ENCODE measurements at regions not wholly inside any gene's neighbourhood (a gene's known extent, or its start where the extent isn't known, plus 50 kb on each side); places are given as distances from the start of the nearest gene placed in this dataset.

GRCh38 chr5:143497749-143498148, 94.3 kb upstream of the NR3C1 start:
- no peak for DNase-seq (ENCODE audit: low spot score)

GRCh38 chr5:143496943-143497342, 93.5 kb upstream of the NR3C1 start:
- DNase-seq (ENCODE audit: low spot score), result no peak

GRCh38 chr5:143495821-143496275, 92.4 kb upstream of the NR3C1 start:
- DNase-seq (ENCODE audit: low spot score), result no peak

GRCh38 chr5:143495110-143495509, 91.6 kb upstream of the NR3C1 start:
- no peak for DNase-seq (ENCODE audit: low spot score)

GRCh38 chr5:143494595-143494994, 91.1 kb upstream of the NR3C1 start:
- no peak for DNase-seq (ENCODE audit: low spot score)

- no peak for DNase-seq (ENCODE audit: low spot score)
Observed at GRCh38 chr5:143494162-143494561, 90.7 kb upstream of the NR3C1 start.

- DNase-seq (ENCODE audit: low spot score), result no peak
Observed at GRCh38 chr5:143492783-143493182, 89.3 kb upstream of the NR3C1 start.

GRCh38 chr5:143491646-143492045, 88.2 kb upstream of the NR3C1 start:
- no peak for DNase-seq (ENCODE audit: low spot score)

- no peak for DNase-seq (ENCODE audit: low spot score)
Observed at GRCh38 chr5:143488381-143488780, 84.9 kb upstream of the NR3C1 start.

GRCh38 chr5:143484601-143485000, 81.1 kb upstream of the NR3C1 start:
- DNase-seq (ENCODE audit: low spot score), result no peak

GRCh38 chr5:143481697-143482531, 78.4 kb upstream of the NR3C1 start:
- DNase-seq (ENCODE audit: low spot score), result no peak

GRCh38 chr5:143480001-143480400, 76.5 kb upstream of the NR3C1 start:
- DNase-seq (ENCODE audit: low spot score), result no peak

GRCh38 chr5:143479394-143479793, 75.9 kb upstream of the NR3C1 start:
- no peak for DNase-seq (ENCODE audit: low spot score)

GRCh38 chr5:143476601-143477211, 73.2 kb upstream of the NR3C1 start:
- DNase-seq (ENCODE audit: low spot score), result no peak

GRCh38 chr5:143474616-143475015, 71.1 kb upstream of the NR3C1 start:
- no peak for DNase-seq (ENCODE audit: low spot score)

- no peak for DNase-seq (ENCODE audit: low spot score)
Observed at GRCh38 chr5:143473481-143473880, 70.0 kb upstream of the NR3C1 start.

- DNase-seq (ENCODE audit: low spot score), result no peak
Observed at GRCh38 chr5:143472576-143472975, 69.1 kb upstream of the NR3C1 start.

- no peak for DNase-seq (ENCODE audit: low spot score)
Observed at GRCh38 chr5:143471666-143472464, 68.4 kb upstream of the NR3C1 start.

GRCh38 chr5:143471041-143471509, 67.6 kb upstream of the NR3C1 start:
- no peak for DNase-seq (ENCODE audit: low spot score)

- DNase-seq (ENCODE audit: low spot score), result no peak
Observed at GRCh38 chr5:143470120-143470519, 66.6 kb upstream of the NR3C1 start.

- no peak for DNase-seq (ENCODE audit: low spot score)
Observed at GRCh38 chr5:143469125-143469524, 65.6 kb upstream of the NR3C1 start.

GRCh38 chr5:143466632-143467031, 63.1 kb upstream of the NR3C1 start:
- DNase-seq (ENCODE audit: low spot score), result no peak
